ENCODE measurements at regions not wholly inside any gene's neighbourhood (a gene's known extent, or its start where the extent isn't known, plus 50 kb on each side); places are given as distances from the start of the nearest gene placed in this dataset.

DNA sequence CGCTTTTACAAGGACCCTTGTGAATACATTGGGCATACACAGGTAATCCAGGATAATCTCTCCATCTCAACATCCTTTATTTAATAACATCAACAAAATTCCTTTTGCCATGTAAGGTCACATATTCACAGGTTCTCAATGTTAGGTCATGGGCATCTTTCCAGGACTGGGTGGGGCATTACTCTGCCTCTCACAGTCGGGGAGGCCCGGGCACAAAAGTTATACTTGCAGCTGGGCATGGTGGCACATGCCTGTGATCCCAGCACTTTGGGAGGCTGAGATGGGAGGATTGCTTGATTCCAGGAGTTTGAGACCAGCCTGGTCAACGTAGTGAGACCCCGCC, 93.7 kb upstream of the AP1S2 start:
- TF ChIP-seq, protein P1, sequence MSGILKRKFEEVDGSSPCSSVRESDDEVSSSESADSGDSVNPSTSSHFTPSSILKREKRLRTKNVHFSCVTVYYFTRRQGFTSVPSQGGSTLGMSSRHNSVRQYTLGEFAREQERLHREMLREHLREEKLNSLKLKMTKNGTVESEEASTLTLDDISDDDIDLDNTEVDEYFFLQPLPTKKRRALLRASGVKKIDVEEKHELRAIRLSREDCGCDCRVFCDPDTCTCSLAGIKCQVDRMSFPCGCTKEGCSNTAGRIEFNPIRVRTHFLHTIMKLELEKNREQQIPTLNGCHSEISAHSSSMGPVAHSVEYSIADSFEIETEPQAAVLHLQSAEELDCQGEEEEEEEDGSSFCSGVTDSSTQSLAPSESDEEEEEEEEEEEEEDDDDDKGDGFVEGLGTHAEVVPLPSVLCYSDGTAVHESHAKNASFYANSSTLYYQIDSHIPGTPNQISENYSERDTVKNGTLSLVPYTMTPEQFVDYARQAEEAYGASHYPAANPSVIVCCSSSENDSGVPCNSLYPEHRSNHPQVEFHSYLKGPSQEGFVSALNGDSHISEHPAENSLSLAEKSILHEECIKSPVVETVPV (CRISPR knock-in tag; IDR thresholded peaks at IDR 0.05), result no peak
- TF ChIP-seq BACH2 (CRISPR knock-in tag; IDR thresholded peaks at IDR 0.05; ENCODE audit: borderline replicate concordance) (no peak), ESRRG (CRISPR knock-in tag; IDR thresholded peaks at IDR 0.05) (no peak), ZFP30 (CRISPR knock-in tag; IDR thresholded peaks at IDR 0.05) (no peak), CSDC2 (CRISPR knock-in tag; IDR thresholded peaks at IDR 0.05) (no peak), ZNF8 (CRISPR knock-in tag; IDR thresholded peaks at IDR 0.05) (no peak)
- TF ChIP-seq, protein P2, sequence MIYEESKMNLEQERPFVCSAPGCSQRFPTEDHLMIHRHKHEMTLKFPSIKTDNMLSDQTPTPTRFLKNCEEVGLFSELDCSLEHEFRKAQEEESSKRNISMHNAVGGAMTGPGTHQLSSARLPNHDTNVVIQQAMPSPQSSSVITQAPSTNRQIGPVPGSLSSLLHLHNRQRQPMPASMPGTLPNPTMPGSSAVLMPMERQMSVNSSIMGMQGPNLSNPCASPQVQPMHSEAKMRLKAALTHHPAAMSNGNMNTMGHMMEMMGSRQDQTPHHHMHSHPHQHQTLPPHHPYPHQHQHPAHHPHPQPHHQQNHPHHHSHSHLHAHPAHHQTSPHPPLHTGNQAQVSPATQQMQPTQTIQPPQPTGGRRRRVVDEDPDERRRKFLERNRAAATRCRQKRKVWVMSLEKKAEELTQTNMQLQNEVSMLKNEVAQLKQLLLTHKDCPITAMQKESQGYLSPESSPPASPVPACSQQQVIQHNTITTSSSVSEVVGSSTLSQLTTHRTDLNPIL (CRISPR knock-in tag; IDR thresholded peaks at IDR 0.05; ENCODE audit: low read depth), result no peak
- TF ChIP-seq, protein P3, sequence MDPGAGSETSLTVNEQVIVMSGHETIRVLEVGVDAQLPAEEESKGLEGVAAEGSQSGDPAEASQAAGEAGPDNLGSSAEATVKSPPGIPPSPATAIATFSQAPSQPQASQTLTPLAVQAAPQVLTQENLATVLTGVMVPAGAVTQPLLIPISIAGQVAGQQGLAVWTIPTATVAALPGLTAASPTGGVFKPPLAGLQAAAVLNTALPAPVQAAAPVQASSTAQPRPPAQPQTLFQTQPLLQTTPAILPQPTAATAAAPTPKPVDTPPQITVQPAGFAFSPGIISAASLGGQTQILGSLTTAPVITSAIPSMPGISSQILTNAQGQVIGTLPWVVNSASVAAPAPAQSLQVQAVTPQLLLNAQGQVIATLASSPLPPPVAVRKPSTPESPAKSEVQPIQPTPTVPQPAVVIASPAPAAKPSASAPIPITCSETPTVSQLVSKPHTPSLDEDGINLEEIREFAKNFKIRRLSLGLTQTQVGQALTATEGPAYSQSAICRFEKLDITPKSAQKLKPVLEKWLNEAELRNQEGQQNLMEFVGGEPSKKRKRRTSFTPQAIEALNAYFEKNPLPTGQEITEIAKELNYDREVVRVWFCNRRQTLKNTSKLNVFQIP (CRISPR knock-in tag; IDR thresholded peaks at IDR 0.05; ENCODE audit: borderline replicate concordance, low read depth), result no peak
- TF ChIP-seq, protein P4, sequence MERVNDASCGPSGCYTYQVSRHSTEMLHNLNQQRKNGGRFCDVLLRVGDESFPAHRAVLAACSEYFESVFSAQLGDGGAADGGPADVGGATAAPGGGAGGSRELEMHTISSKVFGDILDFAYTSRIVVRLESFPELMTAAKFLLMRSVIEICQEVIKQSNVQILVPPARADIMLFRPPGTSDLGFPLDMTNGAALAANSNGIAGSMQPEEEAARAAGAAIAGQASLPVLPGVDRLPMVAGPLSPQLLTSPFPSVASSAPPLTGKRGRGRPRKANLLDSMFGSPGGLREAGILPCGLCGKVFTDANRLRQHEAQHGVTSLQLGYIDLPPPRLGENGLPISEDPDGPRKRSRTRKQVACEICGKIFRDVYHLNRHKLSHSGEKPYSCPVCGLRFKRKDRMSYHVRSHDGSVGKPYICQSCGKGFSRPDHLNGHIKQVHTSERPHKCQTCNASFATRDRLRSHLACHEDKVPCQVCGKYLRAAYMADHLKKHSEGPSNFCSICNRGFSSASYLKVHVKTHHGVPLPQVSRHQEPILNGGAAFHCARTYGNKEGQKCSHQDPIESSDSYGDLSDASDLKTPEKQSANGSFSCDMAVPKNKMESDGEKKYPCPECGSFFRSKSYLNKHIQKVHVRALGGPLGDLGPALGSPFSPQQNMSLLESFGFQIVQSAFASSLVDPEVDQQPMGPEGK (CRISPR knock-in tag; IDR thresholded peaks at IDR 0.05; ENCODE audit: borderline replicate concordance), result no peak
